GM23338 (cell line): ENCODE measurements at regions not wholly inside any gene's neighbourhood (a gene's known extent, or its start where the extent isn't known, plus 50 kb on each side); places are given as distances from the start of the nearest gene placed in this dataset.
A peak's percentile ranks its signal among the peaks of the same experiment; 100 is the strongest.

Experiments
- ATAC-seq: fragments of 200-7000 bp; cut with Tn5 transposase; 3 replicates; pipeline ENCODE4 v1.9.1; 2020
- DNase-seq: peaks from one replicate; pipeline ENCODE4 v3.0.0-alpha.2; 2015; ENCODE audit warnings: low spot score
- H2AFZ ChIP-seq: fragments of 200-600 bp; sonication (generic); 2 replicates; pipeline ENCODE4 v1.8.0; 2016; ENCODE audit warnings: antibody characterized with exemption, mild to moderate bottlenecking, moderate library complexity
- H3F3A ChIP-seq: fragments of 200-600 bp; sonication (generic); replicated peaks from 2 replicates; pipeline ENCODE4 v1.8.0; 2017; ENCODE audit warnings: antibody characterized with exemption, mixed run types, low read depth
- H3K27ac ChIP-seq: fragments of 200-600 bp; sonication (generic); 2 replicates; pipeline ENCODE4 v1.6.1; 2016; ENCODE audit warnings: low read depth
- H3K27me3 ChIP-seq: fragments of 200-600 bp; sonication (generic); 2 replicates; pipeline ENCODE4 v1.8.0; 2016; ENCODE audit warnings: mild to moderate bottlenecking, mixed run types, moderate library complexity; ENCODE audit not compliant: insufficient read depth
- H3K36me3 ChIP-seq: fragments of 200-600 bp; sonication (generic); 2 replicates; pipeline ENCODE4 v1.8.0; 2016; ENCODE audit warnings: mild to moderate bottlenecking; ENCODE audit not compliant: insufficient read depth
- H3K4me1 ChIP-seq: fragments of 200-600 bp; sonication (generic); 2 replicates; pipeline ENCODE4 v1.8.0; 2016; ENCODE audit warnings: mild to moderate bottlenecking, moderate library complexity; ENCODE audit not compliant: insufficient read depth
- H3K4me2 ChIP-seq: fragments of 200-600 bp; sonication (generic); 2 replicates; pipeline ENCODE4 v1.7.1; 2017; ENCODE audit warnings: mixed run types
- H3K4me3 ChIP-seq: fragments of 200-600 bp; sonication (generic); 2 replicates; pipeline ENCODE4 v1.6.1; 2016; ENCODE audit warnings: mixed run types
- H3K79me2 ChIP-seq: fragments of 200-600 bp; sonication (generic); replicated peaks from 2 replicates; pipeline ENCODE4 v1.8.0; 2017; ENCODE audit warnings: mild to moderate bottlenecking; ENCODE audit not compliant: insufficient read depth
- H3K9me2 ChIP-seq: fragments of 200-600 bp; sonication (generic); 2 replicates; pipeline ENCODE4 v1.8.0; 2017; ENCODE audit not compliant: insufficient read depth
- H4K20me1 ChIP-seq: fragments of 200-600 bp; sonication (generic); replicated peaks from 2 replicates; pipeline ENCODE4 v1.8.0; 2017; ENCODE audit warnings: mild to moderate bottlenecking; ENCODE audit not compliant: insufficient read depth
- H3K27ac Mint-ChIP-seq: 2 replicates; pipeline ENCODE4 v1.8.0; 2020; ENCODE audit warnings: inconsistent platforms, mild to moderate bottlenecking, moderate library complexity, mixed read lengths
- H3K27me3 Mint-ChIP-seq: 3 replicates; pipeline ENCODE4 v1.8.0; 2022; ENCODE audit warnings: low read depth, mild to moderate bottlenecking, moderate library complexity, mixed read lengths, inconsistent platforms; ENCODE audit not compliant: insufficient read depth, poor library complexity
- H3K36me3 Mint-ChIP-seq: 3 replicates; pipeline ENCODE4 v1.8.0; 2021; ENCODE audit warnings: low read depth, mild to moderate bottlenecking, inconsistent platforms, moderate library complexity, mixed read lengths
- H3K4me1 Mint-ChIP-seq: 3 replicates; pipeline ENCODE4 v1.8.0; 2020; ENCODE audit warnings: mild to moderate bottlenecking, inconsistent platforms, mixed read lengths
- H3K4me3 Mint-ChIP-seq: 3 replicates; pipeline ENCODE4 v1.8.0; 2021; ENCODE audit warnings: moderate library complexity, mild to moderate bottlenecking, inconsistent platforms, mixed read lengths
- H3K9me3 Mint-ChIP-seq: 3 replicates; pipeline ENCODE4 v1.8.0; 2020; ENCODE audit warnings: moderate library complexity, mild to moderate bottlenecking, inconsistent platforms, mixed read lengths
- CREB1 ChIP-seq: fragments of 250-450 bp; sonication (Bioruptor Pico); IDR thresholded peaks from 2 replicates; pipeline ENCODE4 v1.5.0; 2020; ENCODE audit warnings: low read depth, mild to moderate bottlenecking, moderate library complexity
- CTCF ChIP-seq, 2 experiments: fragments of 200-600 bp in 1 of 2; sonication (generic) in 1 of 2; conservative IDR thresholded peaks; 2 replicates each; pipeline versions ENCODE4 v1.5.1 to v1.6.1; 2016 to 2017; ENCODE audit warnings: antibody characterized with exemption in 2 of 2, low read depth in 2 of 2, mild to moderate bottlenecking in 2 of 2, moderate library complexity in 1 of 2
- ETS1 ChIP-seq: IDR thresholded peaks from 2 replicates; pipeline ENCODE4 v1.6.1; 2016; ENCODE audit warnings: antibody characterized with exemption
- EZH2 ChIP-seq: fragments of 200-600 bp; sonication (generic); IDR thresholded peaks from one replicate; pipeline ENCODE4 v1.8.0; 2017; ENCODE audit warnings: antibody characterized with exemption, mild to moderate bottlenecking, low read depth; ENCODE audit not compliant: unreplicated experiment
- EZH2phosphoT487 ChIP-seq: fragments of 200-600 bp; sonication (generic); IDR thresholded peaks from one replicate; pipeline ENCODE4 v1.8.1; 2018; ENCODE audit warnings: antibody characterized with exemption; ENCODE audit not compliant: unreplicated experiment
- JUNB ChIP-seq: IDR thresholded peaks from one replicate; pipeline ENCODE4 v1.6.1; 2016; ENCODE audit warnings: antibody characterized with exemption; ENCODE audit not compliant: unreplicated experiment
- NANOG ChIP-seq: IDR thresholded peaks from 2 replicates; pipeline ENCODE4 v1.6.1; 2016; ENCODE audit warnings: antibody characterized with exemption, borderline replicate concordance
- STAT1 ChIP-seq: IDR thresholded peaks from one replicate; pipeline ENCODE4 v1.6.1; 2016; ENCODE audit warnings: antibody characterized with exemption; ENCODE audit not compliant: unreplicated experiment
- ZNF462 ChIP-seq: fragments of 250-450 bp; sonication (Bioruptor Pico); IDR thresholded peaks from 2 replicates; pipeline ENCODE4 v1.5.0; 2020; ENCODE audit warnings: mild to moderate bottlenecking, moderate library complexity

GRCh38 chr9:29548436-29548835, 1975.2 kb upstream of the C9orf72 start:
- Histone ChIP-seq H3K79me2 (no peaks in the 10 kb centered on the region), H3K27ac (no peak overlapping the region), H3K4me2 (no peak overlapping the region), H2AFZ (0 out of 2 replicates have a peak overlapping the region, but pooled peaks have one; percentile 23), H3K27me3 (no peaks in the 10 kb centered on the region), H3K4me1 (no peaks in the 10 kb centered on the region), H3F3A (no peaks in the 10 kb centered on the region), H4K20me1 (no peaks in the 10 kb centered on the region), H3K9me2 (no peaks in the 10 kb centered on the region), H3K36me3 (no peaks in the 10 kb centered on the region), H3K4me3 (no peak overlapping the region)
- ATAC-seq (no peak), DNase-seq (no peak)
- Mint-ChIP-seq H3K4me1 (no peaks in the 10 kb centered on the region), H3K4me3 (no peak overlapping the region), H3K27me3 (no peaks in the 10 kb centered on the region), H3K27ac (no peak overlapping the region), H3K36me3 (peaks cover 1% of the 10 kb centered on the region; the same call in 2 of the 3 replicates), H3K9me3 (peaks cover 9% of the 10 kb centered on the region; the same call in 2 of the 3 replicates)
- TF ChIP-seq NANOG (no peak), ETS1 (no peak), EZH2 (no peak)

GRCh38 chr9:29555502-29555901, 1982.2 kb upstream of the C9orf72 start:
- Histone ChIP-seq H3K27ac (no peak overlapping the region), H3K9me2 (no peaks in the 10 kb centered on the region; the same call in 1 of the 2 replicates), H3K4me2 (no peak overlapping the region), H3K4me3 (no peak overlapping the region), H3K36me3 (no peaks in the 10 kb centered on the region), H3K27me3 (no peaks in the 10 kb centered on the region), H2AFZ (no peak overlapping the region), H4K20me1 (no peaks in the 10 kb centered on the region), H3K4me1 (no peaks in the 10 kb centered on the region), H3F3A (no peaks in the 10 kb centered on the region), H3K79me2 (no peaks in the 10 kb centered on the region)
- Mint-ChIP-seq H3K4me3 (no peak overlapping the region), H3K27me3 (peaks cover 2% of the 10 kb centered on the region), H3K9me3 (peaks cover 13% of the 10 kb centered on the region; the same call in 2 of the 3 replicates), H3K4me1 (no peaks in the 10 kb centered on the region), H3K27ac (no peak overlapping the region), H3K36me3 (peaks cover 14% of the 10 kb centered on the region; the same call in 2 of the 3 replicates)
- no peak for DNase-seq
- no peak for TF ChIP-seq ZNF462 (CRISPR knock-in tag)
- no peak for TF ChIP-seq EZH2
- TF ChIP-seq EZH2phosphoT487, result no peak
- no peak for TF ChIP-seq CREB1 (CRISPR knock-in tag)
- TF ChIP-seq STAT1, result no peak
- no peak for TF ChIP-seq CTCF (conservative IDR thresholded peaks at IDR 0.05; ENCODE audit: low read depth in 2 of 2)
- no peak for TF ChIP-seq JUNB
- no peak for TF ChIP-seq NANOG
- no peak for ATAC-seq
